ENCODE measurements at regions not wholly inside any gene's neighbourhood (a gene's known extent, or its start where the extent isn't known, plus 50 kb on each side); places are given as distances from the start of the nearest gene placed in this dataset.
"Not testable (repeated sequence)": the region's sequence is repeated elsewhere in the genome, so short reads cannot be mapped to it uniquely, and the experiment has no call there.

DNA sequence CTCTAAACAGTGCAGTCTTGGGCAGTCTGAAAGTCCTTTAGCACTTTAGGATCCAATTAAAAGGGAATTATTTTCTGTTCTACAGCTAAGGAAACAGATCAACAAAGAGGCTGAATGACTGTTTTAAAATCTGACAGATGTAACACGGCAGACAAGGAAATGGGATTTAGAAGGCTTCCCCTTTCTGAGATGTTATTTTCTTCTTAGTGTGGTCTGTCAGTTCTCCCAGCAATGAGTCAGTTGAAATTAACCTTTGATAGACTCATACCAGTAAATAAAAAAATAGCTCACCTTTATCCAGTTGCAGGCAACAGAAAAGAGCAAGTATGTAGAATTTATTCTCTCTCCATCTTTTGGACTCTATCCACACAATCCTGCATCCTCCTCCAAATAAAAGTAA, 98.1 kb downstream of the NEDD1 start:
- no peak for DNase-seq

DNA sequence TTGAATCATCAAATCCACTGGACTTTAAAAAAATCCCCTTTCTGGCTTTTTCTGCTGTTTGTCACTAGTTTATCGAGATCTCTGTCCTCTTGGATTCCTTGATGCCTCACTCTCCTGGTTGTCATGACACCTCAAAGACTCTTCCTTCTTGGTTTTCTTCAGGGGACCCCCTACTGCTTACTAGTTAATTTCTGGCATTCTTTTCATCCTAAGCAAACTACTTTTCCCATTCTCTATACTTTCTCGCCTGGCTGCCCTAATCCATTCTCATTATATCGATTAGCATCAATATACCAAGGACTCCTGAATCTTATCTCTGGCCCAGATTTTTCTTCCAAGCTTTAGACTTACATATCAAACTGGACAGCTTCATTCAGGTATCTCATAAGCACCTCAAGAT, 98.6 kb downstream of the NEDD1 start:
- DNase-seq = no peak

DNA sequence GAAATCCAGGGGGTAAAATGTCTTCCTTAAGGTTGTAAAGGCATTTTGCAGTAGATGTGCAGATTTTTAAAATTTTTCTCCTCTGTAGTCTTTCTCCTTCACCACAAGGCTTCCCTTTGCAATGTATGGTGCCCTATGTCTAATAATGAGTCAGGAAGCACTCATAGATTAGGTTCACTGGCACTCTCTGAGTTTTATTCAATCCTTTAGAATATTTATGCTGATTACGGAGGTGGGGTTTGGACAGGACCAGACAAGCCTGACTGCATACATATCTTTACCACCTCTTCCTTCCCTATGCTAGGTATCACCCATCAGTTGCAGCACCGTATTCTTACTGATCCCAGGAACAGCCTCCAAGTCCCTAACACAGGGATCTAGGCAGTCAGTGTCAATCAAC, 99.5 kb downstream of the NEDD1 start:
- DNase-seq = no peak

DNA sequence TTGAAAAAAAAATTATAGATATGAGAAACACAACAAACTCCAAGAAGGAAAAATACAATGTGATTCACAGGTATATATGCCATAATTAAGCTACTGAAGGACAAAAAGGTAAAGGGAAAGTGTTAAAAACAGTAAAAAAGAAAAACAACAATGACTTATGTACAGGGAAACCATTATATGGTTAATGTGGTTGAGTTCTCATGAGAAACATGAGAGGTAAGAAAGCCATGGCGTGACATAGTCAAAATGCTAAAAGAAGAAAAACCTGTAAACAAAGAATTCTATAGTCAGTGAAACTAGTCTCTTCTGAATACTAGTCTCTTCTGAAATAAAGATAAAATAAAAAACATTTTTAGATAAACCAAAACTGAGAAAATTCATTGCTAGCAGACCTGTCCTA, 109.1 kb downstream of the NEDD1 start:
- no peak for DNase-seq

DNA sequence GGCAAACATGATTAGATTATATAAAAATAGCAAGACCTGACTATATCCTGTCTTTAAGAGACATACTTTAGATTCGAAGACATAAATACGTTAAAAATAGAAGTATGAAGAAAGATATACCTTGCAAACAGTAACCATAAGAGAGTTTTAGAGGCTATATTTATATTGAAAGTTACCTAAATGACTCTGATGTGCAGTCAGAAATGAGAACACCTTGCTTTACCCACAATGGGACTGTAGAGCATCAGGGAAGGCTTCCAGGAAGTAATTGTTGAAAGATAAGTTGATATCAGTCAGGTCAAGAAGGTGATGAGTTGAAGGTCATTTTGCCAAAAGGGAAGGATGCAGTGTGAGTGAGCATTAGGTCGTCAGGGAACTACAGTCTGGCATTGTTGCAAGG, 110.2 kb downstream of the NEDD1 start:
- no peak for DNase-seq

DNA sequence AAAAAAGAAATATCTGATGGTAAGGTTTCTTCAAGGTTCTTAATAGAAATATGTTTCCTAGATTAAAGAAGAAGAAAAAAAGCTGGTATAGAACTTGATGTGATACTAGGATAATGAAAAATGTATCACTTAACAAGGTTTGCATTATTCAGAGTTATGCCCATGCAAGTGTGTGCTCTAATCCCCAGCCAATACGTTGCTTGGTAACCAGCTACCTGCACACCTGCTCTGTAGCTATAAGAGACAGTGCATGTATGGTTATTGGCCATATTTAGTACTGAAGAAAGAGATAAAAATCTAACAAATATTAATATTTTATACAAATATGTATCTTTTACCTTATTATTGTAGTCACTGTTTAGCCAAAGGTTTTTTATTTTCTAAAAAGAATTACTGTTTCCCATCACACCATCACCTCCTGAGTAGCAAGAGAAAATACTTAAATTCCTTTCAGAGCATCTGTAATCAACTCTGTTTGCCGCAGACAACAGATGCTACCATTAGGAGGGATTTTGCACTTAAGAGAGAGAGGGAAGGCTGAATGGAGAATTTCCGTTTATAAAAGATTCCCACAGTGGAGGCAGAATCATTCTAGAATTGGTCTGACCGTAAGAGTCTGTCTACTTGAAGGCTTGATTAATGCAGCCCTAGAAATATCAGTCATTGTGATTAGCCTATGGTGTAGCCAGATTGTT, 115.6 kb downstream of the NEDD1 start:
- DNase-seq = no peak

DNA sequence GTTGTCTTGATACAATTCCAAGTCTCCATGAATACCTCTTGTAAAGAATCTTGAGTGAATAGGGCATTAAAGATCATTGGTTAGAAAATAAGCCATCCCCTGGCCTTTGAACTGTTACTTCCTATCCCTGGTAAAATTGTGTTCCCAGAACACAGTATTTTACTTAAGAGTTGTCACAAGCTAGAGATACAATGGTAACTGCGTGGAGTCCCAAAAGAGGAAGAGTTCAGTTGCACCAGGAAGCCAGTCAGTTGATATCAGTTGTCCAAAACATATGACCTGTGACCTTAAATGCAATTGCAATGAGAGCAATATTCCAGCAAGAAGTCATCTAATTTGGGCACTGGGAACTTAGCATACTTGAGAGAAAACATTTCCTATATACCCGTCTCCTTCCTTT, 117.3 kb downstream of the NEDD1 start:
- DNase-seq = no peak

DNA sequence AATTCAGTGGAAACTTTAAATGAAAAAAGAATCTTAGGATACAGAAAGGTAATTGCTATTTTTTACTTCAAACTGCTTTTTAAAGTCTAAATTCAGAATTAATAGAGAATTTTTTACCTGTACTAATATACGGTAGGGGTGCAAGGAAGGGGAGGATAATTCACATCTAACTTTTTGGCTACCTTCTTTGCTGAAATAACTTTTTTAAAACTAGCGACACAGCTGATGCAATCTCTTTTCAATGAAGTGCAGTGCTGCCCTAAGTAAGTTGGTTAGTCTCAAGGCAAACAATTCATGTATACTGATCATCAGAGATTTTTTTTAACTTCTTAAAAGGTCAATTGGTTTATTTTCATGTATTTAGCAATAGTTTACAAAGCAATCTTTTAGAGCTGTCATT, 119.8 kb downstream of the NEDD1 start:
- no peak for DNase-seq

DNA sequence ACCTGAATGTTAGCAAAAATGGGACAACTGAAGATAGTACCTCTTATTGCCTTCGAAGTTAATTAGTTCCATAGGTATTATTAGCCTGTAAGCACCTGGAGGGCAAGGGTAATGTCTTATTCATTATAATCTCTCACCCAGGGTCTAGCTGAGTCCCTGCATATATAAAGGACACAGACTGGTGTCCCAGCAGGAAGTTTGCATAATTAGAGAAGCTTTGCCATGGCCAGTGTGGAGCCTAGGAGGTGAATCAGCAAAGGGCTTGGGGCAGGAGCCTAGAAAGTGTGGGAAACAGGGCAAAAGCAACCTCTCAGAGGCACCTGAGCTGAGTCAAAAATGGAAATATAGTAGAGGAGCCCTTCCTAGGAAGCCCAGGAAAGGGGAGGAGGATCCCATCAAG, 120.4 kb downstream of the NEDD1 start:
- DNase-seq = no peak

DNA sequence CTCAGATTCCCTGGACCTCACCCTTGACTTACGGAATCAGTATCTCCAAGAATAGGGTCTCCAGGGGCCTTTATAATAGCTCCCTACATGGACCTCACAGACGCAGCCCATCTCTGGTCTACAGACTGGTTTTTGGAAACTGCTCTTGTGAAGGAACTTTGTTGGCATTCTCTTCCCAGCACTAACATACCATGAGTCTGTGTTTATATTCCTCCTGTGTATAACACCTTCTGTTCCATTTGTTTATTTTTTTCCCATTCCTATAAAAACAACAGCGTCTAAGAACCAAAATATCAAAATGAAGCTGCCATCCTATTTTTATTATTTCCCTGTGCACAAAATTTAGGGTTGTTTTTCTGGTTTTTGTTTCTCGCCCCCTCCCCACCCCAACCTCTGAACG, 131.1 kb downstream of the NEDD1 start:
- no peak for DNase-seq

DNA sequence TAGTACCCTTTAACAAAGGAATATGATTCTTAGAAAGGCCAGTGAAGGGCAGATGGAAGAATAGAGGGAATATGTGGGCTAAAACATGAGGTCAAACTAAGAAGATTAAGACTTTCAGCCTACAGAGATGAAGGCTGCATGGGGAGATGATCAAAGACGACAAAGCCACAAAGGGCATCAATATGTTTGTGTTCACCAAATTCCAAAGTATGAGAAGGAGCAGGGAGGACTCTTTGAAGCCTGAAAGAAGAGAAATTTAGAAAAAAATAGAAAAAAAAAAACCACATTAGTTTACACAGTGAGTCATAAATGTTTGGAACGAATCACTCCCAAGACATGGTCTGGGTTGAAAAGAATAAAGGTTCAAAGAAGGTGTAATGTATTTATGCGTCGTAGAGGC, 131.8 kb downstream of the NEDD1 start:
- no peak for DNase-seq

DNA sequence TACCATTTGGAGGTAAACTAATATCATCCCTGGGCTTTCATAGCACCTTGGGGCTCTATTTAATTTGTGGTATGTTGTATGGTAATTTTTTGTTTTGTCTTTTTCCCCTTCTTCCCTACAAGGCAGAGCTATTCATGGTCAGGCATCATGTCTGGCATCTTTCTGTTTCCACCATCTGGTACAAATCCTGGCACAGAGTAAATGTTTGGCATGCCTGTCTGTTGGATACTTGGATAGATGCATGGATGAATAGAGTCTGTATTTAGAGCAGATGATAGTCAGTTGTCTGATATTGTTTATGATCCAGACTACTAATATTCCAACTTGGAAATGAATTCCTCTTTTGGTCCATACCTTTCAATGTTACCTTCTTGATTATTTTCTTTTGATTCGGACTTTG, 139.8 kb downstream of the NEDD1 start:
- DNase-seq = no peak

DNA sequence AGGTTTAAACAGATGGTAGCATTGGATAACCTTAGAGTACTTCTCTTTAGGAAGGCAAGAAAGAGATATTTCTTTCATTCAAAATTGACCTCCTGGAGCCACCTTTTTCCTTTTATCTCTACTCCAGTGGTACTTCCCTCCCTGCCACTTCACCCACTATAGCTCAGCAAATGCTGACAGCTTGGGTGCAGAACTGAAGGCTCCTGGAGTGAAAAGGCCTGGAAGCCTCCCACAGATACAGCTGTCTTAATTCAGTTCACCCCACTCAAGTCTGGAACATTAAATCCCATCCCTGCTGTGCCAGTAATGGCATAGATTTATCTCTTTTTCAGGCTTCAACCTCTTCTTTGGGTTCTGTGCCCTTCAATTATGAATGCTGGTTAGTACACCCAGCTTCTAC, 140.3 kb downstream of the NEDD1 start:
- no peak for DNase-seq

DNA sequence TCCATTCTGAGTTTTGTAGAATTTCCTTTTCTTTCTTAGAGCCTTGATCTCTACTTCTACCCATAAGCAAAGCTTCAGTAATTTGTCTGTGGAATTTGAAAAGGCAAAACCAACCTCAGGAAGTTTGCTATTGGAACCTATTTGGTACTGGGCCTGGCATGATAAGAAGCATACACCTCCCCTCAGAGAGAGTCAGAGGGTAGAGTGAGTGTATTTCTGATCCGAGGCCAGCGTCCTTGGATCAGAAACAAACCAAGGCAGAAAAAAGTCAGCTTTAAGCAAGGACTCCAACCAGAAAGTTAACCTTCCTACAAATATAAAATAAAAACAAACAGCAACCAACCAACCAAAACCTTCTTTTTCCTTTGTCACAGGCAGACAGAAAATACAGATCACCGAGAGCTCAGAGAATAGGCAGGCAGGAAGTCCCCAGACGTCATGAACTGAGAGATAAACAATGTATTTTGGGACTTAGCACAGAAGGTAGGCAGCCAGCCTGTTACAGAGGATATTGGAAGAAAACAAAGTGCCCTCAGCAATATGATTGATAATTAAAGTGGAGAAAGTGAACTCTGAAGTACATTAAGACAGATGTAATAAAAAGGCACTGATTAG, 141.5 kb downstream of the NEDD1 start:
- no peak for DNase-seq

DNA sequence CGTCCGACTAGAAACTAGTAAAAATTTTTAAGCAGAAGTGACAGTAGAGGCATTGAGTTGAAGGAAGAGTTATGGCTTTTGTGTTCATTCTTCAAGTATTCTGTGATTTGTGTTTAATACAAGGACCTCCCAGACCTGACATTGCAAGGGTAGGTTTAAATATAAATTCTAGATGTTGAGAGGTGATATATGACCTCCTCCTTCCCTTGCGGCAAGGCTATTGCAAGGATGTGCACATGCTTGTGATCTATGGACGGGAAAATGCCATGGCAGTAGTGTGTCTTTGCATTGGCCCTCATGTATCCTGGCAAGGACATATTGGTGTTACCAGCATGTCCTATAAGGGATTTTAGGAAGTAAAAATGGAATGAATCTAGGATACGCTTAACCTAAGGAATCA, 143.5 kb downstream of the NEDD1 start:
- no peak for DNase-seq

DNA sequence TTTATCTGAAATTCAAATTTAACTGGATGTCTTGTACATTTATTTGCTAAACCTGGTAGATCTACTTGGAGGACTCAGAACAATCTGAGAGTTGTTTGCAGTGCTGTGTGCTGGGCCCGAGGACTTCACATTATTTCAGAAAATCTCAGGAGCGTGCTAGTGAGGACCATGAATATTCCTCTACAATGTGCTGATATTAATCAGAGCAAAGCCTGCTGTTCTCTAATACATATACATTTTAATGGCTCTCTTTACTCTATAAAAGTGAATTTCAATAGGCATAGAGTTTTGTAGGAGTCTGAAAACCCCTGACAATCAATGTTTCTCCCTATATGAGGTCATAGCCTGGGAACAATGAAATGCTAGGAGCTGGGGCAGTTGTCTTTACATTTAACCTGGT, 144.3 kb downstream of the NEDD1 start:
- no peak for DNase-seq

DNA sequence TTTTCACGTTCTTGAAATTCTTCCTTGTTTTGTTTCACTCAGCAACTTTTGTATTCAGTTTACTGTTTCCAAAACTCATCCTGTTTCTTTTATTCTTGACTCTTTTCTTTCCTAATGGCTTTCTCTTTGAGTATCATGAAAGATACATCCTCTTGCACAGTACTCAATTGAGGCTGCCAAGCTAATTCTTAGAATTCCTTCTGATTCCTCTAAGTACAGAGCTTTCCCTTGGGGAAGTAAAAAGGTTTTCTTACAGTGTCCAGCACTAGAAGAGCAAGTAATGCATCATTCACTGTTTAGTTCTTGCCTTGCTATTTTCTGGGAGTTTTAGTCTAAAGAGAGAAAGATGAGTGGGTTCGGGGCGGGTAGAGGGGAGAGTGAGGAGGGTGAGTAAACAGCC, 154.1 kb downstream of the NEDD1 start:
- DNase-seq = no peak

DNA sequence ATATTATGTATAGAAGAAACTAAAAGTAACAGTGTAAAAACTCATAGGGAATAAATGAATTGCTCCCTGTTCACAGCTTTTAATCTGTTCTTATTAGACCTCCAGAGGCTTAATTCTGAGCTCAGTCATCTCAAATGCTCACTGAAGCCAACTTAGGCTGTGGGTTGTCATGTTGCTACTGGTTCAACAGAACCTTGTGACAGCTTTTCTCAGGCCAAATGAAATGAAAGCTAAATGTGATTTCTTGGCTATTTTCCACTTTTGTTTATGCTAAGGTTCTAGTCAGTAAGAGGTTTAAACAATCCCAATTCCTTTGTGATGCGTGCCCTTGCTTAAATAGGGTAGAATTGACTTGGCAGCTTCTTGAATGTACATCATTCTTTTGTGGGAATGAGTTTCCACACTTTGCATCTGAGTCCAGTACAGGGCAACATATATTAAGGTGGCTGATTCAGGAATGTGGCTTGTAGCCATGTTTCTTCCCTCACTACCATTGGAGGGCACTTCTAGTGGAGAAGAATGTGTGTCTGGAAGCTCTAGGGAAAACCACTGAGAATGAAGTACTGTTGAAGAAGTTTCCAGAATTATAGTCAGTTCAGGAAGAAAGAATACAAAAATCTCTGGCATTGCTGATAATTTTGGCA, 156.4 kb downstream of the NEDD1 start:
- DNase-seq = no peak

DNA sequence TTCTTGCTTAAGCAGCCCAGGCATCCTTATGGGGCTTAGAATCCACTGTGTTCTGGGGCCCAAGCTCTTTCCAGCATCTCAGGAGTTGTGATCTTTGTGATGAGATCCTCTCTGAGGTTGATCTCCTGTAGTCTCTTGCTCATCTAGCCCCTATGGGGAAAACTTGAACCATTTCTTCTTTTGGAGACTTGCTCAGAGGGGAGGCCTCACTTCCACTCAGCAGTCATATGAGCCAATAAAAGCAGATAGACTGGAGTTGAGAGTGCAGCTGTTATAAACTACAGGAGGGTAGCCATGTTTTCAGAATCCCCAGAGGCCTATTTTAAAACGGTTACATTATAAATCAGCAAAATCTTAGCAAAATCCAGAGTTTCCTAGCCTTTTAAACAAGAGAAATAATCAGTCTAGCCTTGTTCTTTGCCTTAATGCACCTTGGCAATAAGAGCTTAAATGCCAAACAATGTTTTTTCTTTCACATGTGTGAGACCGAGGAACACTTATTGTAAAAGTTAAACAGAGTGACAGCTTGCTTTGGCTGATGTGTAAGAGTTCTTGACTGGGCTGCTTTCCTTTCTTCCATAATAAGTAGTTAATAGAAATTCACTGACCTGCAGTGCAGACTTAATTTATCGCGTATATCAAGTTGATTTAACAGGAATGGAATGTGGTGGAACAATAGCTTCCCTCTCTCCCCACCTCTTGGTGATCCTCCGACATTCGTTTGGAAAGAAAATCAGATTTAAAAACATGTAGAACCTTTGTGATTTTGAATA, 168.3 kb downstream of the NEDD1 start:
- no peak for DNase-seq

DNA sequence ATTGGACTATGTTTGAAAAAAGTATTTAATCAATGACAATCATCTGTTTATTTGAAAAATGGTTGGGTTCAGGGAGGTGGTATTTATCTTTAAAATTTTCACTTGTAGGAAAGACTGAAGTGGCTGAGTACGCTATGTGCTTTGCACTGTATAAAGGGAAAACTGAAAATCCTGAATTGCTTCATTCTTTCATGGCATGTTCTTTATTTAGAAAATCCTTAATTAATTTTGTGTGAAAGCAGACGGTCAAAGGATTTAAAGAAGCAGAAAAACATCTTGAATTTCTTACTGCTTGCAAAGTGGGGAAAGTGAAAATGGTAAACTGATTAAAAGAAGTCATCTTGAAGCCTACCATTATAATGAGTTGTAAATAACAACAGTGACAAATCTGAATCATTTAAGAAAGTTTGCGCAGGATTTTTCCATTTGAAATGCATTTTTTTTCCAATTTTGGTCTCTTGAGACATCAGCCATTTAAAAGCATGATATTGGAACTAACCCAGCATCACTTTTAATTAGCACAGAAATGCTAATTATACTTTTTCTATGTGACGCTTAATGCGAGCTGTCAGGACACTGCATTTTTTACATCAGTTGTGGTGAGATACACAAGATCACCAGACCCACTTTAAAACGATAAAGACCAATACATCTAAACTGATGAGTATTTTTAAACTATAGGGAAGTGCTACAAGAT, 169.0 kb downstream of the NEDD1 start:
- no peak for DNase-seq

DNA sequence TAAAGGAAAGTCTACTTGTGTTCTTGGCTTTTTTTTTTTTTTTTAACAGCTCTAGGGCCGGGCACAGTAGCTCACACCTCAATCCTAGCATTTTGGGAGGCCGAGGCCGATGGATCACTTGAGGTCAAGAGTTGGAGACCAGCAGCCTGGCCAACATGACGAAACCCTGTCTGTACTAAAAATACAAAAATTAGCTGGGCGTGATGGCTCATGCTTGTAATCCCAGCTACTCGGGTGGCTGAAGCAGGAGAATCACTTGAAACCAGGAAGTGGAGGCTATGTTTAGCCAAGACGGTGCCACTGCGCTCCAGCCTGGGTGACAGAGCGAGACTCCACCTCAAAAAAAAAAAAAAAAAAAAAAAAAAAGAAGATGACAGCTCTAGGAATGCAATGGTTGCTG, 169.9 kb downstream of the NEDD1 start:
- not testable (repeated sequence) for DNase-seq

DNA sequence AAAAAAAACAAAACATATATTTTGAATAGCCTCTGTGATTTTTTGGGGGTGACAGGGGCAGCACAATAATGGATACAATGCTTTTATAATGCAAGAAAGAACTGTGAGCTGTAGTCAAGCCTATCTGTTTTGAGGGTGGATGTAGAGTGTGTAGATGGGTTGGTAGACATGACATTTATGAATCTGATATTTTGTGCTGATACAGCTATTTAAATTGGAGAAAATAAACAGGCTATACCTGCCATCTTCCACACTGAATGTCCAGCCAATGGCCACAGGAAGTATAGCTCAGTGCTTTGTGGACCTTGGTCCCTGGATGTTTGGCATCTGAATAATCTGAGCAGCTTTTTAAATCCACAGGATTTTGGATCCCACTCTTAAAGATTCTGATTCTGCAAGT, 175.0 kb downstream of the NEDD1 start:
- no peak for DNase-seq

DNA sequence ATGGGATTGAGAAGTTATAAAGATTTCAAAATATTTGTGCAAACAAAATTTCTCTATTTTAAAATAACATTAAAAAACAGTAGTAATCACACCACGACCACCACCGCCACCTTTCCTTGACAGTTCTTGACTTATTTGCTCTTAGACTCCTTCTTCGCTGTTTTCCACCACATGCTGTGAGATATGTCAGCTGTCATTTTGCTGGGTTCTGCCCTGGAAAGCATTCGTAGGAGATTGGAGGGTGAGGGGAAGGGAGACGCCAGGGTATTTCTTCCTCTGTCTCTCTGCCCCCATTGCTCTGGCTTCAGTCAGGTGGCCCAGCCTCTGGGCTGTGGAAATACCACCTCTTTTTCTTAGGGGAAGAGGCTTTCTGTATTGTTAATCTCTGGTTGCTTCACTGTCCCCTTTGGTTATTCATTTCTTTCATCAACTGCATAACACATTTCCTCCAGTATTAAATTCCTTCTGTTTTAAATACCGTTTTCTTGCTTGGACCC, 186.2 kb downstream of the NEDD1 start:
- DNase-seq = no peak
